ENCODE measurements at regions not wholly inside any gene's neighbourhood (a gene's known extent, or its start where the extent isn't known, plus 50 kb on each side); places are given as distances from the start of the nearest gene placed in this dataset.

- no peak for TF ChIP-seq SP1 (IDR thresholded peaks at IDR 0.05)
- TF ChIP-seq SUZ12 (IDR thresholded peaks at IDR 0.05), result no peak
- no peak for TF ChIP-seq TARDBP (IDR thresholded peaks at IDR 0.05)
- TF ChIP-seq, protein P1, sequence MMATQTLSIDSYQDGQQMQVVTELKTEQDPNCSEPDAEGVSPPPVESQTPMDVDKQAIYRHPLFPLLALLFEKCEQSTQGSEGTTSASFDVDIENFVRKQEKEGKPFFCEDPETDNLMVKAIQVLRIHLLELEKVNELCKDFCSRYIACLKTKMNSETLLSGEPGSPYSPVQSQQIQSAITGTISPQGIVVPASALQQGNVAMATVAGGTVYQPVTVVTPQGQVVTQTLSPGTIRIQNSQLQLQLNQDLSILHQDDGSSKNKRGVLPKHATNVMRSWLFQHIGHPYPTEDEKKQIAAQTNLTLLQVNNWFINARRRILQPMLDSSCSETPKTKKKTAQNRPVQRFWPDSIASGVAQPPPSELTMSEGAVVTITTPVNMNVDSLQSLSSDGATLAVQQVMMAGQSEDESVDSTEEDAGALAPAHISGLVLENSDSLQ (IDR thresholded peaks at IDR 0.05), result no peak
- no peak for TF ChIP-seq FOXM1 (IDR thresholded peaks at IDR 0.05; ENCODE audit: borderline replicate concordance)
- no peak for TF ChIP-seq ELF4 (IDR thresholded peaks at IDR 0.05)
- TF ChIP-seq BHLHE40 (IDR thresholded peaks at IDR 0.05; ENCODE audit: borderline replicate concordance), result no peak
- TF ChIP-seq FOXK2 (IDR thresholded peaks at IDR 0.05), result no peak
- TF ChIP-seq ZNF384 (IDR thresholded peaks at IDR 0.05), result no peak
- no peak for TF ChIP-seq HDGF (IDR thresholded peaks at IDR 0.05; ENCODE audit: borderline replicate concordance)
- no peak for TF ChIP-seq NFRKB (IDR thresholded peaks at IDR 0.05)
- TF ChIP-seq FOXA1 (IDR thresholded peaks at IDR 0.05), result no peak
- TF ChIP-seq L3MBTL2 (conservative IDR thresholded peaks at IDR 0.05), result no peak
Measured at GRCh38 chr2:20560011-20560410, 90.9 kb downstream of the HS1BP3 start.
